Endodermal cell (in vitro differentiated cells): ENCODE measurements at regions not wholly inside any gene's neighbourhood (a gene's known extent, or its start where the extent isn't known, plus 50 kb on each side); places are given as distances from the start of the nearest gene placed in this dataset.

Experiments used
- DNase-seq: peaks from one replicate; pipeline ENCODE4 v3.0.0-alpha.2; 2017
- H3K27ac ChIP-seq: 2 replicates; pipeline ENCODE4 v1.5.1; 2013; ENCODE audit warnings: mild to moderate bottlenecking, low read depth, low read length, moderate library complexity
- H3K27me3 ChIP-seq: 2 replicates; pipeline ENCODE4 v1.6.1; 2013; ENCODE audit warnings: mild to moderate bottlenecking, low read length, moderate library complexity; ENCODE audit not compliant: insufficient read depth, control insufficient read depth, poor library complexity, severe bottlenecking
- H3K36me3 ChIP-seq: 2 replicates; pipeline ENCODE4 v1.7.0; 2013; ENCODE audit warnings: mild to moderate bottlenecking, low read length, moderate library complexity; ENCODE audit not compliant: control insufficient read depth, insufficient read depth
- H3K4me1 ChIP-seq: one replicate; pipeline ENCODE4 v1.7.0; 2013; ENCODE audit warnings: low read length; ENCODE audit not compliant: control insufficient read depth, insufficient read depth
- H3K4me3 ChIP-seq: 2 replicates; pipeline ENCODE4 v1.5.1; 2013; ENCODE audit warnings: mild to moderate bottlenecking, low read length, moderate library complexity
- H3K9ac ChIP-seq: 2 replicates; pipeline ENCODE4 v1.6.1; 2013; ENCODE audit warnings: mild to moderate bottlenecking, low read length, moderate library complexity; ENCODE audit not compliant: poor library complexity, severe bottlenecking; ENCODE audit errors: extremely low read depth
- H3K9me3 ChIP-seq: 2 replicates; pipeline ENCODE4 v1.6.1; 2013; ENCODE audit warnings: mild to moderate bottlenecking, low read length, moderate library complexity; ENCODE audit not compliant: control insufficient read depth
- H3K27ac Mint-ChIP-seq: 2 replicates; pipeline ENCODE4 v1.8.0; 2020; ENCODE audit warnings: mixed read lengths
- H3K27me3 Mint-ChIP-seq: 2 replicates; pipeline ENCODE4 v1.8.0; 2021; ENCODE audit warnings: mild to moderate bottlenecking, mixed read lengths; ENCODE audit not compliant: insufficient read depth
- H3K36me3 Mint-ChIP-seq: 2 replicates; pipeline ENCODE4 v1.8.0; 2020; ENCODE audit warnings: low read depth, mixed read lengths
- H3K4me1 Mint-ChIP-seq: 2 replicates; pipeline ENCODE4 v1.8.0; 2020; ENCODE audit warnings: mixed read lengths
- H3K4me3 Mint-ChIP-seq: 2 replicates; pipeline ENCODE4 v1.8.0; 2020; ENCODE audit warnings: mild to moderate bottlenecking, moderate library complexity, mixed read lengths
- H3K9me3 Mint-ChIP-seq: 2 replicates; pipeline ENCODE4 v1.8.0; 2020; ENCODE audit warnings: mild to moderate bottlenecking, mixed read lengths
- WGBS, 2 experiments: methylation state at CpG; one replicate each; pipeline versions ENCODE4 v1.1.5 to v1.1.7; 2013; ENCODE audit warnings: missing lambda C conversion rate in 2 of 2, mixed read lengths in 1 of 2; ENCODE audit not compliant: insufficient coverage in 1 of 2, insufficient read length in 1 of 2; 5-methylcytosine and 5-hydroxymethylcytosine counted together
- TF ChIP-seq, protein P1 (sequence below): fragments of 200-600 bp; sonication (generic); conservative IDR thresholded peaks from 2 replicates; pipeline ENCODE4 v1.5.0; 2021; ENCODE audit warnings: antibody characterized with exemption, mild to moderate bottlenecking

DNA sequence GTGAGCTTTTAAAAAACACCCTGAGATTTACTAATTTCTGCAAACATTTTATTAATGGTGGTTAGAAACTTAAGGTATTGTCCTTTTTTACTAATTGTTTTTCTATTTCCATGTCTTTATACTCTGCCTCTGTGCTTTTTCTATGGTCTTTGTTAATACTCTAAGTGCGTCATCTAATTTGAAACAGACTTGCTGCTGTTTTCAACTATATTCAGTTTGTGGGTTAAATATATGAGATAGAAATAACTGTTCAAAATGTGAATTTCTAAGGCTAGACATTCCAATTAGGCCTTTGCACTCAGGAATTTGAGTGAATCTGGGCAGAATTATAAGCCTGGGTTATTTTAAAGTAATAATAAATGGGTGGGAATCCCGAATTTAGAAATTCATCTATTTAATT, 82.4 kb upstream of the COL11A1 start:
- WGBS, 2 experiments: 96 to 100% methylated on average over 2 of the region's 2 CpGs
- Mint-ChIP-seq H3K27ac (no peak overlapping the region), H3K36me3 (no peaks in the 10 kb centered on the region), H3K9me3 (no peaks in the 10 kb centered on the region), H3K4me1 (no peaks in the 10 kb centered on the region), H3K27me3 (no peaks in the 10 kb centered on the region), H3K4me3 (no peak overlapping the region)
- no peak for DNase-seq
- Histone ChIP-seq H3K4me1 (no peaks in the 10 kb centered on the region), H3K9ac (no peak overlapping the region), H3K27me3 (no peaks in the 10 kb centered on the region), H3K9me3 (no peaks in the 10 kb centered on the region), H3K36me3 (no peaks in the 10 kb centered on the region), H3K4me3 (no peak overlapping the region), H3K27ac (no peak overlapping the region)
- TF ChIP-seq, protein P1, sequence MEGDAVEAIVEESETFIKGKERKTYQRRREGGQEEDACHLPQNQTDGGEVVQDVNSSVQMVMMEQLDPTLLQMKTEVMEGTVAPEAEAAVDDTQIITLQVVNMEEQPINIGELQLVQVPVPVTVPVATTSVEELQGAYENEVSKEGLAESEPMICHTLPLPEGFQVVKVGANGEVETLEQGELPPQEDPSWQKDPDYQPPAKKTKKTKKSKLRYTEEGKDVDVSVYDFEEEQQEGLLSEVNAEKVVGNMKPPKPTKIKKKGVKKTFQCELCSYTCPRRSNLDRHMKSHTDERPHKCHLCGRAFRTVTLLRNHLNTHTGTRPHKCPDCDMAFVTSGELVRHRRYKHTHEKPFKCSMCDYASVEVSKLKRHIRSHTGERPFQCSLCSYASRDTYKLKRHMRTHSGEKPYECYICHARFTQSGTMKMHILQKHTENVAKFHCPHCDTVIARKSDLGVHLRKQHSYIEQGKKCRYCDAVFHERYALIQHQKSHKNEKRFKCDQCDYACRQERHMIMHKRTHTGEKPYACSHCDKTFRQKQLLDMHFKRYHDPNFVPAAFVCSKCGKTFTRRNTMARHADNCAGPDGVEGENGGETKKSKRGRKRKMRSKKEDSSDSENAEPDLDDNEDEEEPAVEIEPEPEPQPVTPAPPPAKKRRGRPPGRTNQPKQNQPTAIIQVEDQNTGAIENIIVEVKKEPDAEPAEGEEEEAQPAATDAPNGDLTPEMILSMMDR: no peak

DNA sequence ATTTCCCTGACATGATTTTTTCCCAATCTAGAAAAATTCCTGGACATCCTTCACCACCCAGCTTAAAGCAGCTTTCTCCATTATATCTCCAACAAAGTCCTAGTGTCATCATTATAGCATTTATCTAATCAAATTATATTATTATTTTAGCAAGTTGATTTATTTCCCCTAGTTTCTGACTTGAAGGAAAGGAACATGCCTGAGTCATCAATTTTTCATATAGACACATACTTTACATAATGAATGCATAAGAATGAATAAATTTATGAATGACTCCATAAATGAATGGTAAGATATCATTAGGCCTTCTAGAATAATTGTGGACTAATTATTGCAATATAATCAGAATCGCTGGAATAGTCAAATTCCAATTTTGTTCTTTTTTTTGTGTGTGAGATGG, 79.4 kb upstream of the COL11A1 start:
- Mint-ChIP-seq H3K27ac (no peak overlapping the region), H3K4me1 (no peaks in the 10 kb centered on the region)
- 88% methylated on average over 1 of the region's 1 CpG; no CpG with 5 or more reads in 1 of the 2 experiments for WGBS, 2 experiments

DNA sequence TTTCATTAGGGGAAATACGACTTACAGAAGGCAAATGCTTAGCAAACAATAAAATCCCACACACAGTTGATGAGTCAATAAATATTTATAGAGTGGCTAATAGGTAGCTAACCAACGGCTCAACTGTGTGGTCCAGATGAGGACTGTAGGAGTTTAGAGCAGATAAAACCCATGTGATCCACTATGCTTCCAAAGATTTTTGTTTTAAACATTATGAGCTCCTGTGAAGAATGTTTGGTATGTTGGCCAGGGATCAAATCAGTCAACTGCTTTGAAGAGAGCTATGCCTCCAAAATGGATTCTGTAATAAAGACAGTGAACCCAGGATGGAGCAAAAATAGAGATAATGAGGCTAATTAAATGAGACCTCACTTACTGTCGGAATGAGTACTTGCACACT, 72.3 kb upstream of the COL11A1 start:
- Mint-ChIP-seq H3K27me3 (no peaks in the 10 kb centered on the region), H3K36me3 (no peaks in the 10 kb centered on the region), H3K27ac (no peak overlapping the region), H3K9me3 (no peaks in the 10 kb centered on the region), H3K4me3 (no peak overlapping the region), H3K4me1 (no peaks in the 10 kb centered on the region)
- no peaks in the 10 kb centered on the region for H3K4me1 ChIP-seq
- no peaks in the 10 kb centered on the region for H3K27me3 ChIP-seq
- no peaks in the 10 kb centered on the region for H3K9me3 ChIP-seq
- WGBS, 2 experiments: 76 to 100% methylated on average over 2 to 3 of the region's 3 CpGs
- TF ChIP-seq, protein P1: no peak
- no peaks in the 10 kb centered on the region for H3K36me3 ChIP-seq
- H3K27ac ChIP-seq: no peak overlapping the region
- no peak overlapping the region for H3K9ac ChIP-seq
- no peak overlapping the region for H3K4me3 ChIP-seq
- no peak for DNase-seq

More for the DNA sequence above, 79.4 kb upstream of the COL11A1 start:
- Mint-ChIP-seq H3K9me3 (no peaks in the 10 kb centered on the region), H3K4me3 (no peak overlapping the region), H3K36me3 (no peaks in the 10 kb centered on the region), H3K27me3 (no peaks in the 10 kb centered on the region)
- DNase-seq: no peak
- Histone ChIP-seq H3K27ac (no peak overlapping the region), H3K27me3 (no peaks in the 10 kb centered on the region), H3K9me3 (no peaks in the 10 kb centered on the region), H3K36me3 (no peaks in the 10 kb centered on the region), H3K4me1 (no peaks in the 10 kb centered on the region), H3K4me3 (no peak overlapping the region), H3K9ac (no peak overlapping the region)
- TF ChIP-seq, protein P1: no peak
